ENCODE measurements at regions not wholly inside any gene's neighbourhood (a gene's known extent, or its start where the extent isn't known, plus 50 kb on each side); places are given as distances from the start of the nearest gene placed in this dataset.

- Histone ChIP-seq H3K4me1 (ENCODE audit: insufficient read depth, low read length) (no peaks in the 10 kb centered on the region), H3K27me3 (ENCODE audit: insufficient read depth, low read length) (no peaks in the 10 kb centered on the region), H3K79me2 (ENCODE audit: insufficient read depth, low read length) (no peaks in the 10 kb centered on the region), H2AFZ (ENCODE audit: low read length) (no peak overlapping the region), H3K4me2 (ENCODE audit: insufficient read depth, low read length) (no peak overlapping the region), H4K20me1 (ENCODE audit: insufficient read depth, low read length) (no peaks in the 10 kb centered on the region), H3K36me3 (ENCODE audit: insufficient read depth, low read length) (no peaks in the 10 kb centered on the region), H3K4me3 (ENCODE audit: insufficient read depth, low read length) (no peak overlapping the region), H3K9me3 (ENCODE audit: low read depth, low read length) (no peaks in the 10 kb centered on the region), H3K27ac (ENCODE audit: low read depth, low read length) (no peak overlapping the region)
- no peak for DNase-seq (ENCODE audit: insufficient read length, low spot score, missing footprints)
- TF ChIP-seq CTCF (IDR thresholded peaks at IDR 0.05; ENCODE audit: extremely low read depth, low read depth, low read length) = no peak
Measured at GRCh38 chr9:11348366-11348765, 735.6 kb upstream of the PTPRD start.

GRCh38 chr9:11349187-11349586 lies 736.4 kb upstream of the PTPRD start:
- Histone ChIP-seq H3K9me3 (ENCODE audit: low read depth, low read length) (no peaks in the 10 kb centered on the region), H4K20me1 (ENCODE audit: insufficient read depth, low read length) (no peaks in the 10 kb centered on the region)
- TF ChIP-seq CTCF (IDR thresholded peaks at IDR 0.05; ENCODE audit: extremely low read depth, low read depth, low read length) = no peak

GRCh38 chr9:11352612-11353011 lies 739.8 kb upstream of the PTPRD start:
- H3K4me1 ChIP-seq (ENCODE audit: insufficient read depth, low read length) = no peaks in the 10 kb centered on the region
- TF ChIP-seq CTCF (IDR thresholded peaks at IDR 0.05; ENCODE audit: extremely low read depth, low read depth, low read length) = no peak
- no peak overlapping the region for H3K27ac ChIP-seq (ENCODE audit: low read depth, low read length)
- H3K36me3 ChIP-seq (ENCODE audit: insufficient read depth, low read length) = no peaks in the 10 kb centered on the region
- no peaks in the 10 kb centered on the region for H3K9me3 ChIP-seq (ENCODE audit: low read depth, low read length)
- H4K20me1 ChIP-seq (ENCODE audit: insufficient read depth, low read length) = no peaks in the 10 kb centered on the region
- no peak overlapping the region for H3K4me3 ChIP-seq (ENCODE audit: insufficient read depth, low read length)
- H3K27me3 ChIP-seq (ENCODE audit: insufficient read depth, low read length) = no peaks in the 10 kb centered on the region
- H3K4me2 ChIP-seq (ENCODE audit: insufficient read depth, low read length) = no peak overlapping the region
- no peaks in the 10 kb centered on the region for H3K79me2 ChIP-seq (ENCODE audit: insufficient read depth, low read length)
- no peak for DNase-seq (ENCODE audit: insufficient read length, low spot score, missing footprints)
- no peak overlapping the region for H2AFZ ChIP-seq (ENCODE audit: low read length)

More at GRCh38 chr9:11349187-11349586, 736.4 kb upstream of the PTPRD start:
- Histone ChIP-seq H3K4me3 (ENCODE audit: insufficient read depth, low read length) (no peak overlapping the region), H3K27ac (ENCODE audit: low read depth, low read length) (no peak overlapping the region), H3K4me2 (ENCODE audit: insufficient read depth, low read length) (no peak overlapping the region), H2AFZ (ENCODE audit: low read length) (no peak overlapping the region), H3K79me2 (ENCODE audit: insufficient read depth, low read length) (no peaks in the 10 kb centered on the region), H3K36me3 (ENCODE audit: insufficient read depth, low read length) (no peaks in the 10 kb centered on the region), H3K4me1 (ENCODE audit: insufficient read depth, low read length) (no peaks in the 10 kb centered on the region), H3K27me3 (ENCODE audit: insufficient read depth, low read length) (no peaks in the 10 kb centered on the region)
- DNase-seq (ENCODE audit: insufficient read length, low spot score, missing footprints) = no peak

- Histone ChIP-seq H3K36me3 (ENCODE audit: insufficient read depth, low read length) (no peaks in the 10 kb centered on the region), H3K4me2 (ENCODE audit: insufficient read depth, low read length) (no peak overlapping the region), H3K4me3 (ENCODE audit: insufficient read depth, low read length) (no peak overlapping the region), H3K27me3 (ENCODE audit: insufficient read depth, low read length) (no peaks in the 10 kb centered on the region), H3K9me3 (ENCODE audit: low read depth, low read length) (no peaks in the 10 kb centered on the region), H3K27ac (ENCODE audit: low read depth, low read length) (no peak overlapping the region), H4K20me1 (ENCODE audit: insufficient read depth, low read length) (no peaks in the 10 kb centered on the region), H2AFZ (ENCODE audit: low read length) (no peak overlapping the region), H3K4me1 (ENCODE audit: insufficient read depth, low read length) (no peaks in the 10 kb centered on the region), H3K79me2 (ENCODE audit: insufficient read depth, low read length) (no peaks in the 10 kb centered on the region)
- DNase-seq (ENCODE audit: insufficient read length, low spot score, missing footprints) = no peak
- no peak for TF ChIP-seq CTCF (IDR thresholded peaks at IDR 0.05; ENCODE audit: extremely low read depth, low read depth, low read length)
Measured at GRCh38 chr9:11356067-11356466, 743.3 kb upstream of the PTPRD start.

Data from osteoblast (primary cell).